Endothelial cell of umbilical vein (primary cell): ENCODE measurements at regions not wholly inside any gene's neighbourhood (a gene's known extent, or its start where the extent isn't known, plus 50 kb on each side); places are given as distances from the start of the nearest gene placed in this dataset.

Experiments used
- GATA2 ChIP-seq: IDR thresholded peaks from 2 replicates; pipeline ENCODE4 v1.7.0; 2011; ENCODE audit warnings: low read depth, mild to moderate bottlenecking, moderate library complexity, mixed read lengths, low read length; ENCODE audit not compliant: insufficient read length, insufficient read depth
- JUN ChIP-seq: IDR thresholded peaks from 2 replicates; pipeline ENCODE4 v1.6.1; 2011; ENCODE audit warnings: borderline replicate concordance, low read depth; ENCODE audit not compliant: insufficient read length, insufficient read depth
- MYC ChIP-seq: IDR thresholded peaks from one replicate; pipeline ENCODE4 v1.6.1; 2011; ENCODE audit warnings: mild to moderate bottlenecking, low read depth, low read length
- TF ChIP-seq, protein P1 (sequence below), 2 donors: IDR thresholded peaks; 1 replicate in 1 of 2; 2 replicates in 1 of 2; pipeline ENCODE4 v1.5.1; 2011; ENCODE audit warnings: low read length in 2 of 2, mild to moderate bottlenecking in 2 of 2, moderate library complexity in 2 of 2, control low read depth in 1 of 2, inconsistent platforms in 1 of 2, low read depth in 1 of 2; ENCODE audit not compliant: insufficient read depth in 1 of 2; ENCODE audit errors: extremely low read depth in 1 of 2

DNA sequence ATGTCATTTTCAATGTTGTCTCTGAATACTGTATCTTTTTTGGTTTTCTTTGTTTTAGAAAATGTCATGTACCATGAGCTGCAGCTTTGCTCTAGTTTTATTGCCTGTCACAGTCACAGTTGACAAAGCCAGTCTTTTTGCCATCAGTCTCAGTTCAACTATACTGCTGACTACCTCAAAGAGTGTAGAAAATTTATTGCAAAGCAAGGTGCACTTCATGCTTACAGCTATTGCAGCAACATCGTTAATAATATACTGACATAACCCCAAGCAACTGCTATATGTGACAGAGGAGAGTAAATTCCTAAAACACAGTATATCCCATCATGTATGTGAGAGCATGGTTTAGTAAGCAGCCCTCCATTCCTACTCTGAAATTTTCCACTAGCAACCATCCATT, 2022.3 kb downstream of the ARAP2 start:
- TF ChIP-seq, protein P1, sequence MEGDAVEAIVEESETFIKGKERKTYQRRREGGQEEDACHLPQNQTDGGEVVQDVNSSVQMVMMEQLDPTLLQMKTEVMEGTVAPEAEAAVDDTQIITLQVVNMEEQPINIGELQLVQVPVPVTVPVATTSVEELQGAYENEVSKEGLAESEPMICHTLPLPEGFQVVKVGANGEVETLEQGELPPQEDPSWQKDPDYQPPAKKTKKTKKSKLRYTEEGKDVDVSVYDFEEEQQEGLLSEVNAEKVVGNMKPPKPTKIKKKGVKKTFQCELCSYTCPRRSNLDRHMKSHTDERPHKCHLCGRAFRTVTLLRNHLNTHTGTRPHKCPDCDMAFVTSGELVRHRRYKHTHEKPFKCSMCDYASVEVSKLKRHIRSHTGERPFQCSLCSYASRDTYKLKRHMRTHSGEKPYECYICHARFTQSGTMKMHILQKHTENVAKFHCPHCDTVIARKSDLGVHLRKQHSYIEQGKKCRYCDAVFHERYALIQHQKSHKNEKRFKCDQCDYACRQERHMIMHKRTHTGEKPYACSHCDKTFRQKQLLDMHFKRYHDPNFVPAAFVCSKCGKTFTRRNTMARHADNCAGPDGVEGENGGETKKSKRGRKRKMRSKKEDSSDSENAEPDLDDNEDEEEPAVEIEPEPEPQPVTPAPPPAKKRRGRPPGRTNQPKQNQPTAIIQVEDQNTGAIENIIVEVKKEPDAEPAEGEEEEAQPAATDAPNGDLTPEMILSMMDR (IDR thresholded peaks at IDR 0.05; ENCODE audit: extremely low read depth in 1 of 2, insufficient read depth in 1 of 2, low read depth in 1 of 2, low read length in 2 of 2): no peak
- TF ChIP-seq GATA2: no peak
- TF ChIP-seq MYC: no peak
- no peak for TF ChIP-seq JUN
